SW 1271 (cell line): ENCODE measurements at regions not wholly inside any gene's neighbourhood (a gene's known extent, or its start where the extent isn't known, plus 50 kb on each side); places are given as distances from the start of the nearest gene placed in this dataset.

Source experiments
- DNase-seq, 2 experiments: peaks; one replicate each; lab custom pipeline; 2025; lab: John Stamatoyannopoulos, UW

- DNase-seq, result no peak
These were observed 78.3 kb upstream of the RASGEF1B start for GRCh38 chr4:81549984-81550383.

- DNase-seq, result no peak
These were observed 75.1 kb upstream of the RASGEF1B start for GRCh38 chr4:81546777-81547176.

- no peak for DNase-seq
These were observed 69.6 kb upstream of the RASGEF1B start for GRCh38 chr4:81541161-81541945.

- no peak for DNase-seq
These were observed 67.2 kb upstream of the RASGEF1B start for GRCh38 chr4:81538716-81539427.

DNA sequence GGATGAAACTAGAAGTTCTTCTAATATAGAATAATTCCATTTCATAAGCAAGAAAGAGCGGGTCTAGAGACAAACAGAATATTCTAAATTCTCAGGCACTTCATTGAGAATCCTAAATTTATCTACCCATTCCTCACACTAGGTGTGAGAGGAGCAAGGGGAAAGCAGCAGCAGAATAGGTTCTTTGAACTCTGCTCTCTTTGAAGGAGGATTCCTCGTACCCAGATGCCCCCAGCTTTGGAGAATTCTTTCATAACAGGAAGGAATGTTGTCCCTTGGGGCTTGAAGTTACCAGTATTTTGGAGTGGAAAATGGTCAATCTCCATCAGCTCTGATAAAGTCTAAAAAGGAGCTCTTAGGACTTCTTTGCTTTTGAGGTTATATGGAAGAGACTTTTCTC lies 59.7 kb upstream of the RASGEF1B start:
- DNase-seq, result no peak

GRCh38 chr4:81528979-81529378 lies 57.3 kb upstream of the RASGEF1B start:
- DNase-seq, result no peak

- DNase-seq, result no peak
These were observed 56.5 kb upstream of the RASGEF1B start for GRCh38 chr4:81528200-81528599.

- no peak for DNase-seq
These were observed 56.0 kb upstream of the RASGEF1B start for GRCh38 chr4:81527709-81528108.

GRCh38 chr4:81527115-81527514 lies 55.4 kb upstream of the RASGEF1B start:
- DNase-seq, result no peak

DNA sequence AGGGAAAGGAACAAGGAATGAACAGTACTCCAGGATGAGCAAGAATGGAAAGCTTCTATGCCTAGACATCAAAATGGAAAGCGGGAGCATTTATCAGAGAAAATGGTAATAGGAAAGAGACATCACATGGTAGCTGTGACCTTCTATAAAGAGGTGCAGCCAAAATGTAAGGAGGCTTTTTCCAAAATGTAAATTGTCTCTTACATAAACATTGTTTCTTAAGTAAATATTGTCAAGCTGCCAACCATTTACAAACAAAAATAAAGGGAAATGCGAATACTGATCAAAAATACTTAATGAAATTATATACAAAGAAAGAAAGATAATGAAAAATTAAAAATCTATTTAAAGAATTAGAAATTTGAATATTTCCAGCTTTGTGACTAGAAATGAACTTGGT lies 55.0 kb upstream of the RASGEF1B start:
- DNase-seq, result no peak

DNA sequence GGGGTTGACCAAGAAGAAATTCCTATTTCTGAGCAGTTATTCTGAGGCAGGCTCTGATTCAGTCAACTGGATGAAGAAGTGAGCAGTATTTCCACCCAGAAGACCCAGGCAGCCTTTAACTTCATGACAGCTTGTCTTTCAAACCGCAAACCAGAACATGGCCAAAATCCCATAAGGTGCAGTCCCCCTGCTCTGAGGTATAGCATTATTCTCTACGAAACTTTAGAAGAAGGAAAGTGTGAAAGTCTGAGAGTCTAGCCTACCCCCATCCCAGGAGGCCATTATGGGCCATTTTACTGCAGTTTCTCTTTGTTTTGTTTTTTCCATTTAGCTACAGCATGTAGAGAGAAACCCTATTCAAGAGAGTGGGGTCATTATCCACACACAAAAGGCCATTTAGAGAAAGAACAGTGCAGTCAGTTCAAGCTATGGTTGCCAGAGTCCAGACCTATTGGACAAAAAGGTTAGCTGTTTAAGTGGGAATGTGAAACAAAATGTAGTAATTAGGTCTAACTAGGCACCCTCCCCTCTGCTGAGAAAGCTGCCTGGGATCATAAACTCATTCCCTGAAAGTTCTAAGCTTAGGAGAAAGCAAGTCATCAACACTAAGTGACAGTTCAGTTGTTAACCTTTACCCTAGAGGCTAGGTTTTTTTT lies 52.1 kb upstream of the RASGEF1B start:
- no peak for DNase-seq

- no peak for DNase-seq
These were observed 51.0 kb upstream of the RASGEF1B start for GRCh38 chr4:81522711-81523110.

DNA sequence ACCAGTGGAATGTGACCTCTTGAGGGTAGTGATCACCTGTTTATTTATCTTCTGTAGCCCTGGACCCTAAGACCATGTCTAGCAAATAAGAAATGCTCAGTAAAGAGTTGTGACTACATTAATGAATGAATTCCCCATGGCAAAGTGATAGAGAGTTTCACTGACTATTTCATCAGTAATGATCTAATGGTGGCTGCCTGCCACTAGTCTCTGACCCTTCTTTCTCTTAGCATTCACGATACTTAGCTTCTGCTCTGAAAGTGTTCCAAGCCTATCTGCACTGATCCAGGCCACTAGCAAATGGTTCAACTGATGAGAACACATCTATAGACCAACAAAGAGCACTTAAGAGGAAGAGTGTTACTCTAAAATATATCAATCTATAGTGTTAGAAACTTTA lies 50.0 kb upstream of the RASGEF1B start:
- no peak for DNase-seq
